Upper lobe of left lung (tissue), 6 donors: ENCODE measurements at regions not wholly inside any gene's neighbourhood (a gene's known extent, or its start where the extent isn't known, plus 50 kb on each side); places are given as distances from the start of the nearest gene placed in this dataset.
A peak's percentile ranks its signal among the peaks of the same experiment; 100 is the strongest.

ENCODE experiments used
- ATAC-seq, 2 donors: fragments of 200-7000 bp; cut with Tn5 transposase; one replicate each; pipeline ENCODE4 v1.9.1; 2022; ENCODE audit warnings: mild to moderate bottlenecking in 2 of 2, moderate library complexity in 2 of 2; ENCODE audit not compliant: low FRiP score in 2 of 2
- DNase-seq, 2 donors: peaks; one replicate each; pipeline ENCODE4 v3.0.0-alpha.2; 2019 to 2020
- H3K27ac ChIP-seq, 4 donors: fragments of 200-600 bp; sonication (generic); one replicate each; pipeline ENCODE4 v1.5.1; 2016 to 2019
- H3K27me3 ChIP-seq, 4 donors: fragments of 200-600 bp; sonication (generic); one replicate each; pipeline ENCODE4 v1.5.1; 2017 to 2019
- H3K36me3 ChIP-seq, 4 donors: fragments of 200-600 bp; sonication (generic); one replicate each; pipeline ENCODE4 v1.5.1; 2016 to 2019
- H3K4me1 ChIP-seq, 4 donors: fragments of 200-600 bp; sonication (generic); one replicate each; pipeline ENCODE4 v1.5.1; 2018 to 2019
- H3K4me3 ChIP-seq, 4 donors: fragments of 200-600 bp; sonication (generic); one replicate each; pipeline ENCODE4 v1.5.1; 2017 to 2019; ENCODE audit warnings: mild to moderate bottlenecking in 2 of 4, moderate library complexity in 1 of 4
- H3K9me3 ChIP-seq, 4 donors: fragments of 200-600 bp; sonication (generic); one replicate each; pipeline ENCODE4 v1.5.1; 2018 to 2019
- CTCF ChIP-seq, 6 experiments: fragments of 450-650 bp in 4 of 6; fragments of 200-600 bp in 2 of 6; sonication (generic) in 2 of 6; IDR thresholded peaks; one replicate each; pipeline ENCODE4 v1.5.1; 2016 to 2019; ENCODE audit warnings: antibody characterized with exemption in 6 of 6
- EP300 ChIP-seq, 4 donors: sonication (generic); formaldehyde crosslinking; IDR thresholded peaks; one replicate each; pipeline ENCODE4 v1.5.1; 2017; ENCODE audit warnings: antibody characterized with exemption in 4 of 4, control low read depth in 2 of 4
- POLR2A ChIP-seq, 4 donors: fragments of 450-650 bp; IDR thresholded peaks; one replicate each; pipeline ENCODE4 v1.5.1; 2016 to 2017; ENCODE audit warnings: antibody characterized with exemption in 4 of 4, mild to moderate bottlenecking in 2 of 4
- POLR2AphosphoS5 ChIP-seq, 2 donors: sonication (generic); formaldehyde crosslinking; IDR thresholded peaks; one replicate each; pipeline ENCODE4 v1.5.1; 2017; ENCODE audit warnings: antibody characterized with exemption in 2 of 2
- WGBS, 2 donors: methylation state at CpG; one replicate each; pipeline ENCODE4 v1.1.5; 2017 to 2018; 5-methylcytosine and 5-hydroxymethylcytosine counted together
- donor health status: DM: no; HTN: no; CAD: no; lungs with moderate emphysema.
- donor health status: DM: no; HTN: yes; CAD: no; lungs with severe emphysema.

GRCh38 chr12:13342971-13343370 is 146.4 kb downstream of the EMP1 start:
- Histone ChIP-seq H3K36me3 (no peaks in the 10 kb centered on the region), H3K27me3 (no peaks in the 10 kb centered on the region), H3K27ac (no peak overlapping the region), H3K4me1 (no peaks in the 10 kb centered on the region), H3K9me3 (no peaks in the 10 kb centered on the region), H3K4me3 (no peak overlapping the region)
- ATAC-seq (peak in 1 of 2 donors; percentile 20), DNase-seq (no peak)
- TF ChIP-seq POLR2A (IDR thresholded peaks at IDR 0.05) (no peak), CTCF (IDR thresholded peaks at IDR 0.05) (no peak), POLR2AphosphoS5 (IDR thresholded peaks at IDR 0.05) (no peak), EP300 (IDR thresholded peaks at IDR 0.05) (no peak)
- 87 to 88% methylated on average over 3 of the region's 3 CpGs for WGBS, 2 donors

- Histone ChIP-seq H3K27ac (no peak overlapping the region), H3K4me1 (no peaks in the 10 kb centered on the region), H3K27me3 (no peaks in the 10 kb centered on the region), H3K4me3 (no peak overlapping the region), H3K9me3 (no peaks in the 10 kb centered on the region), H3K36me3 (no peaks in the 10 kb centered on the region)
- TF ChIP-seq CTCF (IDR thresholded peaks at IDR 0.05), result no peak
- DNase-seq, result no peak
- 80 to 86% methylated on average over 1 of the region's 1 CpG for WGBS, 2 donors
- no peak for ATAC-seq
These were observed 143.6 kb downstream of the EMP1 start for GRCh38 chr12:13340149-13340548.

- Histone ChIP-seq H3K36me3 (no peaks in the 10 kb centered on the region), H3K4me1 (no peaks in the 10 kb centered on the region), H3K4me3 (no peak overlapping the region), H3K27ac (no peak overlapping the region), H3K9me3 (no peaks in the 10 kb centered on the region), H3K27me3 (no peaks in the 10 kb centered on the region)
- no peak for DNase-seq
- ATAC-seq, result no peak
- 79 to 92% methylated on average over 1 of the region's 1 CpG for WGBS, 2 donors
- no peak for TF ChIP-seq POLR2AphosphoS5 (IDR thresholded peaks at IDR 0.05)
- no peak for TF ChIP-seq CTCF (IDR thresholded peaks at IDR 0.05)
- no peak for TF ChIP-seq POLR2A (IDR thresholded peaks at IDR 0.05)
- TF ChIP-seq EP300 (IDR thresholded peaks at IDR 0.05), result no peak
These were observed 143.0 kb downstream of the EMP1 start for GRCh38 chr12:13339538-13339937.

- no peak for DNase-seq
- TF ChIP-seq EP300 (IDR thresholded peaks at IDR 0.05) (no peak), CTCF (IDR thresholded peaks at IDR 0.05) (no peak), POLR2AphosphoS5 (IDR thresholded peaks at IDR 0.05) (no peak), POLR2A (IDR thresholded peaks at IDR 0.05) (no peak)
- H3K9me3 ChIP-seq, result no peaks in the 10 kb centered on the region
These were observed 142.6 kb downstream of the EMP1 start for GRCh38 chr12:13339091-13339490.

GRCh38 chr12:13337791-13338190 is 141.3 kb downstream of the EMP1 start:
- no peak for ATAC-seq

More at GRCh38 chr12:13339091-13339490, 142.6 kb downstream of the EMP1 start:
- Histone ChIP-seq H3K4me1 (no peaks in the 10 kb centered on the region), H3K4me3 (no peak overlapping the region), H3K27me3 (no peaks in the 10 kb centered on the region), H3K36me3 (no peaks in the 10 kb centered on the region), H3K27ac (no peak overlapping the region)
- no peak for ATAC-seq
- 88 to 90% methylated on average over 4 of the region's 4 CpGs for WGBS, 2 donors

More at GRCh38 chr12:13337791-13338190, 141.3 kb downstream of the EMP1 start:
- Histone ChIP-seq H3K9me3 (no peaks in the 10 kb centered on the region), H3K27ac (no peak overlapping the region), H3K36me3 (no peaks in the 10 kb centered on the region), H3K4me1 (no peaks in the 10 kb centered on the region), H3K27me3 (no peaks in the 10 kb centered on the region), H3K4me3 (no peak overlapping the region)
- 51 to 57% methylated on average over 6 of the region's 6 CpGs for WGBS, 2 donors
- TF ChIP-seq POLR2AphosphoS5 (IDR thresholded peaks at IDR 0.05) (no peak), POLR2A (IDR thresholded peaks at IDR 0.05) (no peak), CTCF (IDR thresholded peaks at IDR 0.05) (no peak), EP300 (IDR thresholded peaks at IDR 0.05) (no peak)
- peak in 1 of 2 donors; percentile 40 for DNase-seq
